ENCODE measurements at regions not wholly inside any gene's neighbourhood (a gene's known extent, or its start where the extent isn't known, plus 50 kb on each side); places are given as distances from the start of the nearest gene placed in this dataset.
A peak's percentile ranks its signal among the peaks of the same experiment; 100 is the strongest.

DNA sequence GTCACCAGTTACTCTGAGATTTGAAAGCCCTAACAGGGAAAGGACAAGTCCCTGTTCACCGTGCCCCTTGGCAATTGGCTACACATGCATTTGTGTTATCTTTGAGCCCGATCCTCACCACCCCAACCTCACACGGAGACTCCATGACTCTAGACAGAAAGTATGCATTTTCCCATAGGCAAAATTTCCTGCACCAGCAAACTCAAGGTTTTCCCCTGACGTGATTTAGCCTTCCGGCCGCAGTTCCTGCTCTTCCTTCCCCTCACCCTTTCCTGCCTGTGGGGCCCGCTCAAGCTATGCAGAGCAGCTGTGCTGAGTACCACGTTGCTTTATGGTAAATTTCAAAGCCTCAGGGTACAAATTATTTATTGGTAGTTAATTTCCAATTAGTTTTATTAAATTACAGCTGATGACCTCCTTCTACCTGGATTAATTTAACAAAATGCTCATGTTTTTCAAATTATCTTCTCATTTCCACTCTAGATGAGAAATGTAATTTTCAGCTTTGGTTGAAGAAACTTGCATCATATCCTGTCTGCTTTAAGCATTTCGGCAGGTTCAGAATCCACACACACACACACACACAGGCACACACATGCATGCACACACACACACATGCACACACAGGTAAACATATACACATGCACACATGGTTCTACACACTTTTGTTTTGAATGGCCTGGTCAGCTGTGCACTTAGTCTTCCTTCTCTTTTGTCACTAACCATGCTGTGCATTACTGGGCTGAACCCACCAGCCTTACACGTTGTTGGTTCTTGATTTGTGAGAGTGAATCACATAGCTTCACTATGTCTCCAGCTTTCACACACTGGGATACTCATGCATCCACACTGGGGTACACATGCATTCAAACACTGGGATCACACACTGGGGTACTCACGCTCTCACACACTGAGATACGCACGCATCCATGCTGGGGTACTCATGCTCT lies 283.1 kb upstream of the PITRM1 start:
- TF ChIP-seq, protein P1, sequence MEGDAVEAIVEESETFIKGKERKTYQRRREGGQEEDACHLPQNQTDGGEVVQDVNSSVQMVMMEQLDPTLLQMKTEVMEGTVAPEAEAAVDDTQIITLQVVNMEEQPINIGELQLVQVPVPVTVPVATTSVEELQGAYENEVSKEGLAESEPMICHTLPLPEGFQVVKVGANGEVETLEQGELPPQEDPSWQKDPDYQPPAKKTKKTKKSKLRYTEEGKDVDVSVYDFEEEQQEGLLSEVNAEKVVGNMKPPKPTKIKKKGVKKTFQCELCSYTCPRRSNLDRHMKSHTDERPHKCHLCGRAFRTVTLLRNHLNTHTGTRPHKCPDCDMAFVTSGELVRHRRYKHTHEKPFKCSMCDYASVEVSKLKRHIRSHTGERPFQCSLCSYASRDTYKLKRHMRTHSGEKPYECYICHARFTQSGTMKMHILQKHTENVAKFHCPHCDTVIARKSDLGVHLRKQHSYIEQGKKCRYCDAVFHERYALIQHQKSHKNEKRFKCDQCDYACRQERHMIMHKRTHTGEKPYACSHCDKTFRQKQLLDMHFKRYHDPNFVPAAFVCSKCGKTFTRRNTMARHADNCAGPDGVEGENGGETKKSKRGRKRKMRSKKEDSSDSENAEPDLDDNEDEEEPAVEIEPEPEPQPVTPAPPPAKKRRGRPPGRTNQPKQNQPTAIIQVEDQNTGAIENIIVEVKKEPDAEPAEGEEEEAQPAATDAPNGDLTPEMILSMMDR (IDR thresholded peaks at IDR 0.05): peak in 1 of 12 donors; percentile 13
- TF ChIP-seq POLR2A (IDR thresholded peaks at IDR 0.05): no peak

Data from heart left ventricle (tissue), 13 donors.